HEK293 (cell line): ENCODE measurements at regions not wholly inside any gene's neighbourhood (a gene's known extent, or its start where the extent isn't known, plus 50 kb on each side); places are given as distances from the start of the nearest gene placed in this dataset.

Experiments
- CTCF ChIA-PET: fragments of 350-600 bp; formaldehyde crosslinking; extraction: SDS; loops from one replicate; lab custom pipeline; 2021; ENCODE audit warnings: antibody characterized with exemption; lab: Yijun Ruan, JAX
- POLR2A ChIA-PET: fragments of 300-600 bp; formaldehyde crosslinking; extraction: SDS; loops from one replicate; lab custom pipeline; 2020; ENCODE audit warnings: antibody characterized with exemption, inconsistent platforms; lab: Yijun Ruan, JAX
- H3K27ac ChIP-seq: fragments of 200-500 bp; sonication (Bioruptor generic); 2 replicates; pipeline ENCODE4 v1.5.1; 2014; ENCODE audit warnings: low read depth, low read length, control low read depth, inconsistent platforms; ENCODE audit errors: extremely low read depth
- H3K36me3 ChIP-seq, 2 experiments: fragments of 200-500 bp in 1 of 2; sonication (Bioruptor generic) in 1 of 2; 1 replicate in 1 of 2; 2 replicates in 1 of 2; pipeline ENCODE4 v1.5.1; 2014 to 2017; ENCODE audit warnings: inconsistent platforms in 2 of 2, low read length in 2 of 2; ENCODE audit not compliant: control insufficient read depth in 2 of 2, insufficient read depth in 1 of 2
- H3K4me1 ChIP-seq: fragments of 200-500 bp; sonication (Bioruptor generic); 2 replicates; pipeline ENCODE4 v1.5.1; 2014; ENCODE audit warnings: mild to moderate bottlenecking, low read length, inconsistent platforms; ENCODE audit not compliant: control insufficient read depth, insufficient read depth
- H3K4me3 ChIP-seq: 2 replicates; pipeline ENCODE4 v1.5.1; 2011; ENCODE audit warnings: low read depth, mild to moderate bottlenecking, control low read depth, low read length, moderate library complexity
- H3K9me3 ChIP-seq: fragments of 200-500 bp; sonication (Bioruptor generic); 2 replicates; pipeline ENCODE4 v1.5.1; 2014; ENCODE audit warnings: low read depth, low read length, inconsistent platforms; ENCODE audit not compliant: control insufficient read depth, insufficient read depth
- BCL11A ChIP-seq: fragments of 450-650 bp; formaldehyde crosslinking; IDR thresholded peaks from 2 replicates; pipeline ENCODE4 v1.5.1; 2016; ENCODE audit warnings: low read depth, missing biosample characterization, missing genetic modification characterization
- HOXD13 ChIP-seq: sonication (generic); formaldehyde crosslinking; IDR thresholded peaks from 2 replicates; pipeline ENCODE4 v1.8.0; 2022; ENCODE audit warnings: missing genetic modification reagents, borderline replicate concordance
- RBAK ChIP-seq: fragments of 450-650 bp; formaldehyde crosslinking; IDR thresholded peaks from 2 replicates; pipeline ENCODE4 v1.5.1; 2016; ENCODE audit warnings: missing biosample characterization, missing genetic modification characterization
- YY2 ChIP-seq: fragments of 450-650 bp; formaldehyde crosslinking; IDR thresholded peaks from 2 replicates; pipeline ENCODE4 v1.5.1; 2016; ENCODE audit warnings: missing biosample characterization, missing genetic modification characterization
- ZBTB10 ChIP-seq: fragments of 450-650 bp; formaldehyde crosslinking; IDR thresholded peaks from 2 replicates; pipeline ENCODE4 v1.5.1; 2016; ENCODE audit warnings: missing biosample characterization, missing genetic modification characterization
- ZBTB11 ChIP-seq: fragments of 450-650 bp; formaldehyde crosslinking; conservative IDR thresholded peaks from 2 replicates; pipeline ENCODE4 v1.5.1; 2016; ENCODE audit warnings: low read depth, missing biosample characterization, missing genetic modification characterization
- ZBTB21 ChIP-seq: fragments of 450-650 bp; formaldehyde crosslinking; IDR thresholded peaks from 2 replicates; pipeline ENCODE4 v1.5.1; 2017; ENCODE audit warnings: missing biosample characterization, missing genetic modification characterization
- ZBTB48 ChIP-seq: fragments of 450-650 bp; formaldehyde crosslinking; IDR thresholded peaks from 2 replicates; pipeline ENCODE4 v1.5.1; 2016; ENCODE audit warnings: missing biosample characterization, missing genetic modification characterization
- ZBTB6 ChIP-seq: fragments of 450-650 bp; formaldehyde crosslinking; IDR thresholded peaks from 2 replicates; pipeline ENCODE4 v1.5.1; 2017; ENCODE audit warnings: missing biosample characterization, missing genetic modification characterization
- ZFHX2 ChIP-seq: fragments of 450-650 bp; formaldehyde crosslinking; conservative IDR thresholded peaks from 2 replicates; pipeline ENCODE4 v1.5.1; 2016; ENCODE audit warnings: missing biosample characterization, missing genetic modification characterization
- ZNF114 ChIP-seq: fragments of 450-650 bp; formaldehyde crosslinking; IDR thresholded peaks from 2 replicates; pipeline ENCODE4 v1.5.0; 2017; ENCODE audit warnings: missing biosample characterization, missing genetic modification characterization
- ZNF133 ChIP-seq: fragments of 450-650 bp; formaldehyde crosslinking; IDR thresholded peaks from 2 replicates; pipeline ENCODE4 v1.5.1; 2016; ENCODE audit warnings: missing biosample characterization, missing genetic modification characterization
- ZNF18 ChIP-seq: fragments of 450-650 bp; formaldehyde crosslinking; IDR thresholded peaks from 2 replicates; pipeline ENCODE4 v1.5.1; 2016; ENCODE audit warnings: missing biosample characterization, missing genetic modification characterization
- ZNF560 ChIP-seq: fragments of 450-650 bp; formaldehyde crosslinking; IDR thresholded peaks from 2 replicates; pipeline ENCODE4 v1.5.1; 2017; ENCODE audit warnings: missing biosample characterization, missing genetic modification characterization, borderline replicate concordance
- ZNF561 ChIP-seq: fragments of 450-650 bp; IDR thresholded peaks from 2 replicates; pipeline ENCODE4 v1.5.1; 2018; ENCODE audit warnings: missing biosample characterization, missing genetic modification characterization, borderline replicate concordance
- ZNF704 ChIP-seq: fragments of 450-650 bp; formaldehyde crosslinking; IDR thresholded peaks from 2 replicates; pipeline ENCODE4 v1.5.1; 2016; ENCODE audit warnings: missing biosample characterization, missing genetic modification characterization

GRCh38 chr20:18974660-18975059 lies 161.1 kb downstream of the SCP2D1 start:
- POLR2A ChIA-PET, result no interaction called here
- H3K4me1 ChIP-seq, result no peaks in the 10 kb centered on the region
- H3K36me3 ChIP-seq, result no peaks in the 10 kb centered on the region
- H3K27ac ChIP-seq, result no peak overlapping the region
- no peak overlapping the region for H3K4me3 ChIP-seq
- TF ChIP-seq ZBTB6 (tag by site-specific recombination) (no peak), ZNF561 (tag by site-specific recombination) (no peak), ZBTB21 (no peak), ZBTB11 (tag by site-specific recombination) (no peak), ZNF704 (tag by site-specific recombination) (no peak), YY2 (tag by site-specific recombination) (no peak), BCL11A (tag by site-specific recombination) (no peak), HOXD13 (no peak), RBAK (tag by site-specific recombination) (no peak), ZBTB48 (tag by site-specific recombination) (no peak)
- H3K9me3 ChIP-seq, result no peaks in the 10 kb centered on the region
- CTCF ChIA-PET, result interaction anchor here (0.8 kb wide), 1 partner anchor 147 kb away, joined by 6 read pairs; no protein-coding TSS in a partner anchor

GRCh38 chr20:18977441-18977840 lies 163.9 kb downstream of the SCP2D1 start:
- Histone ChIP-seq H3K4me3 (no peak overlapping the region), H3K4me1 (no peaks in the 10 kb centered on the region), H3K36me3 (no peaks in the 10 kb centered on the region), H3K9me3 (no peaks in the 10 kb centered on the region), H3K27ac (no peak overlapping the region)
- TF ChIP-seq ZNF560 (no peak), ZFHX2 (tag by site-specific recombination) (no peak), ZNF18 (tag by site-specific recombination) (no peak), ZNF133 (no peak), ZBTB10 (tag by site-specific recombination) (no peak), ZNF114 (no peak)
- ChIA-PET CTCF (no interaction called here), POLR2A (no interaction called here)
